ENCODE measurements at regions not wholly inside any gene's neighbourhood (a gene's known extent, or its start where the extent isn't known, plus 50 kb on each side); places are given as distances from the start of the nearest gene placed in this dataset.

- Histone ChIP-seq H3K27me3 (no peaks in the 10 kb centered on the region), H3K9me3 (no peaks in the 10 kb centered on the region), H3K36me3 (no peaks in the 10 kb centered on the region), H3K27ac (no peak overlapping the region), H3K4me1 (no peaks in the 10 kb centered on the region), H3K4me3 (no peak overlapping the region)
- intact Hi-C loops (cut with DNase I; ENCODE audit: low total_unique reads), result no loop called here
- DNase-seq (ENCODE audit: low spot score in 2 of 2), result no peak
- TF ChIP-seq CTCF (IDR thresholded peaks at IDR 0.05), result no peak
- no peak for TF ChIP-seq POLR2AphosphoS5 (IDR thresholded peaks at IDR 0.05)
- no peak for TF ChIP-seq POLR2A (IDR thresholded peaks at IDR 0.05)
Measured at GRCh38 chrX:122504026-122504425, 680.1 kb upstream of the GRIA3 start.

GRCh38 chrX:122512561-122513072 is 671.5 kb upstream of the GRIA3 start:
- intact Hi-C loops (cut with DNase I; ENCODE audit: low total_unique reads), result no loop called here
- Histone ChIP-seq H3K4me3 (no peak overlapping the region), H3K4me1 (no peaks in the 10 kb centered on the region), H3K9me3 (no peaks in the 10 kb centered on the region), H3K27ac (no peak overlapping the region), H3K27me3 (no peaks in the 10 kb centered on the region), H3K36me3 (no peaks in the 10 kb centered on the region)
- no peak for DNase-seq (ENCODE audit: low spot score in 2 of 2)
- TF ChIP-seq CTCF (IDR thresholded peaks at IDR 0.05), result no peak
- no peak for TF ChIP-seq POLR2A (IDR thresholded peaks at IDR 0.05)
- TF ChIP-seq POLR2AphosphoS5 (IDR thresholded peaks at IDR 0.05), result no peak

- Histone ChIP-seq H3K4me1 (no peaks in the 10 kb centered on the region), H3K27me3 (no peaks in the 10 kb centered on the region), H3K36me3 (no peaks in the 10 kb centered on the region), H3K27ac (no peak overlapping the region), H3K9me3 (no peaks in the 10 kb centered on the region), H3K4me3 (no peak overlapping the region)
- intact Hi-C loops (cut with DNase I; ENCODE audit: low total_unique reads), result no loop called here
- no peak for DNase-seq (ENCODE audit: low spot score in 2 of 2)
- TF ChIP-seq POLR2A (IDR thresholded peaks at IDR 0.05) (no peak), POLR2AphosphoS5 (IDR thresholded peaks at IDR 0.05) (no peak), CTCF (IDR thresholded peaks at IDR 0.05) (no peak)
Measured at GRCh38 chrX:122517786-122518185, 666.3 kb upstream of the GRIA3 start.

- TF ChIP-seq CTCF (IDR thresholded peaks at IDR 0.05) (no peak), POLR2A (IDR thresholded peaks at IDR 0.05) (no peak), POLR2AphosphoS5 (IDR thresholded peaks at IDR 0.05) (no peak)
- DNase-seq (ENCODE audit: low spot score in 2 of 2), result no peak
- intact Hi-C loops (cut with DNase I; ENCODE audit: low total_unique reads), result no loop called here
- Histone ChIP-seq H3K27me3 (no peaks in the 10 kb centered on the region), H3K36me3 (no peaks in the 10 kb centered on the region), H3K4me3 (no peak overlapping the region), H3K27ac (no peak overlapping the region), H3K4me1 (no peaks in the 10 kb centered on the region), H3K9me3 (no peaks in the 10 kb centered on the region)
Measured at GRCh38 chrX:122545778-122546177, 638.3 kb upstream of the GRIA3 start.

GRCh38 chrX:122546269-122546668 is 637.8 kb upstream of the GRIA3 start:
- no peak for TF ChIP-seq CTCF (IDR thresholded peaks at IDR 0.05)
- TF ChIP-seq POLR2A (IDR thresholded peaks at IDR 0.05), result no peak
- TF ChIP-seq POLR2AphosphoS5 (IDR thresholded peaks at IDR 0.05), result no peak
- no peaks in the 10 kb centered on the region for H3K4me1 ChIP-seq
- H3K27me3 ChIP-seq, result no peaks in the 10 kb centered on the region
- H3K9me3 ChIP-seq, result no peaks in the 10 kb centered on the region
- no peak overlapping the region for H3K4me3 ChIP-seq
- no peak for DNase-seq (ENCODE audit: low spot score in 2 of 2)
- intact Hi-C loops (cut with DNase I; ENCODE audit: low total_unique reads), result no loop called here
- no peaks in the 10 kb centered on the region for H3K36me3 ChIP-seq
- H3K27ac ChIP-seq, result no peak overlapping the region
